ENCODE measurements at regions not wholly inside any gene's neighbourhood (a gene's known extent, or its start where the extent isn't known, plus 50 kb on each side); places are given as distances from the start of the nearest gene placed in this dataset.

GRCh38 chr4:130714006-130714405 lies 1618.1 kb downstream of the C4orf33 start:
- TF ChIP-seq SP1 (IDR thresholded peaks at IDR 0.05) (no peak), SUZ12 (IDR thresholded peaks at IDR 0.05) (no peak), ZNF384 (IDR thresholded peaks at IDR 0.05) (no peak), CTBP1 (IDR thresholded peaks at IDR 0.05; ENCODE audit: borderline replicate concordance) (no peak), PKNOX1 (IDR thresholded peaks at IDR 0.05) (no peak), L3MBTL2 (conservative IDR thresholded peaks at IDR 0.05) (no peak), BHLHE40 (IDR thresholded peaks at IDR 0.05; ENCODE audit: borderline replicate concordance) (no peak)

Measured in HEK293T (cell line).